Spinal cord (tissue), 9 donors: ENCODE measurements at regions not wholly inside any gene's neighbourhood (a gene's known extent, or its start where the extent isn't known, plus 50 kb on each side); places are given as distances from the start of the nearest gene placed in this dataset.

ENCODE experiments used
- DNase-seq, 6 donors: peaks; one replicate each; pipeline versions ENCODE4 v3.0.0 to v3.0.0-alpha.2; 2013 to 2015; ENCODE audit warnings: low spot score in 6 of 6, low read depth in 4 of 6
- H3K27ac ChIP-seq: one replicate; pipeline ENCODE4 v1.5.1; 2013; ENCODE audit warnings: low read depth, low read length, control low read depth
- H3K27me3 ChIP-seq: one replicate; pipeline ENCODE4 v1.6.1; 2013; ENCODE audit warnings: low read length; ENCODE audit not compliant: control insufficient read depth, insufficient read depth
- H3K36me3 ChIP-seq: one replicate; pipeline ENCODE4 v1.6.1; 2013; ENCODE audit warnings: low read length; ENCODE audit not compliant: control insufficient read depth, insufficient read depth
- H3K4me1 ChIP-seq: one replicate; pipeline ENCODE4 v1.6.1; 2013; ENCODE audit warnings: low read length; ENCODE audit not compliant: control insufficient read depth, insufficient read depth
- H3K4me3 ChIP-seq: one replicate; pipeline ENCODE4 v1.5.1; 2013; ENCODE audit warnings: low read depth, low read length, control low read depth
- H3K9me3 ChIP-seq: one replicate; pipeline ENCODE4 v1.6.1; 2013; ENCODE audit warnings: low read length; ENCODE audit not compliant: control insufficient read depth, insufficient read depth
- WGBS: methylation state at CpG from one replicate; pipeline ENCODE4 v1.1.5; 2013; ENCODE audit warnings: missing lambda C conversion rate; ENCODE audit not compliant: insufficient coverage; 5-methylcytosine and 5-hydroxymethylcytosine counted together
- donor health status: healthy.

DNA sequence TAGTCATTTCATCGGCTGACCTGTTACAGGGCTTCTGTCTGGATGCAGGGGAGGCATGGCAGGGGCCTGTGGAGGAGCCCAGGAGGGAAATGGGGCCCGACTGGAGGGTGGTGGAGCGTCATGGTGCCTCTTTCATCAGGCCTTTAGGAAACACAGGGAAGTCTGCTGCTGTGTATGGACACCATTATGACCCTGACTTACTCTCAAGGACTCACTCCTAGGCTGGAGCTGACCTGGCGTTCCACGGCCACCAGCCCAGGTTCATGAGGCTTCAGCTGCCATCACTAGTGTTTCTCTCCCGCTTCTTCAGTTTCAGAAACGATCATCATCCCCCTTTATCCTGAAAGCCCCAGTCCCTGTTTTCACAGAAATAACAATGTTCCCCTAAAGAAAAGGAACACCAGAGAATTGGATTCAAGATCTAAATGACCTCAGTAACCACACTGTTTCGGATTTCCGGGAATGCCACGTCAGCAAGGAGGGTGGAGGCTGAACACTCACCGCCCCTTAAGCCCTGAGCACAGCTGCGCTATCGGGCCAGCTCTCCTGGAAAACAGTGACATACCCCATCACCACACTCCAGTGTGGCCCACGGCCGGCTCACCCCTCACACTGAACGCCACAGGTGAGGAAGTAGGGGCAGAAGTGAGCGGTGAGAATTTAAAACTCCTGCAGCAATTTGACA, 67.6 kb downstream of the SOX1 start:
- Histone ChIP-seq H3K4me3 (no peak overlapping the region), H3K27me3 (peaks cover 14% of the 10 kb centered on the region), H3K9me3 (no peaks in the 10 kb centered on the region), H3K36me3 (no peaks in the 10 kb centered on the region), H3K27ac (no peak overlapping the region), H3K4me1 (peaks cover 24% of the 10 kb centered on the region)
- DNase-seq: no peak
- 84% methylated on average over 11 of the region's 17 CpGs for WGBS

DNA sequence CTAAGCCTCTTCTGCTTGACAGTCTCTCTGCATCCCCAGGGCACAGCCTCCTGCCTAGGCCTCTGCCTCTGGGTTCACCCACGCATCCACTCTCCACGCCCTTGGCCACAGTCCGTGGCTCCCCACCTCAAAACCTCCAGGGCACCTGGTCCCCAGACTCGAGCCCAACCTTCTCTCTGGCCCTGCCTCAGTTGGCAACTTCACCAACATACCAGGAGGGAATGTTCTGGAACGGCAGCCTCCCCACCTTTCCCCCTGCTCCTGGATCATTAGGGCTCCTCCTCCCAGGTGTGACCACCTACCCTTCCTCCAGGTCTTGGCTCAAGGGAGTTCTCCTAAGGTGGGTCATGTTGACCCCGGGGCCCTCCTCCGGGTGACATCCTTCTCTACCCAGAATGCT, 69.1 kb downstream of the SOX1 start:
- WGBS: 96% methylated on average over 7 of the region's 7 CpGs
- Histone ChIP-seq H3K36me3 (no peaks in the 10 kb centered on the region), H3K27me3 (peaks cover 11% of the 10 kb centered on the region), H3K4me3 (no peak overlapping the region), H3K9me3 (no peaks in the 10 kb centered on the region), H3K27ac (no peak overlapping the region), H3K4me1 (peaks cover 20% of the 10 kb centered on the region)
- no peak for DNase-seq

DNA sequence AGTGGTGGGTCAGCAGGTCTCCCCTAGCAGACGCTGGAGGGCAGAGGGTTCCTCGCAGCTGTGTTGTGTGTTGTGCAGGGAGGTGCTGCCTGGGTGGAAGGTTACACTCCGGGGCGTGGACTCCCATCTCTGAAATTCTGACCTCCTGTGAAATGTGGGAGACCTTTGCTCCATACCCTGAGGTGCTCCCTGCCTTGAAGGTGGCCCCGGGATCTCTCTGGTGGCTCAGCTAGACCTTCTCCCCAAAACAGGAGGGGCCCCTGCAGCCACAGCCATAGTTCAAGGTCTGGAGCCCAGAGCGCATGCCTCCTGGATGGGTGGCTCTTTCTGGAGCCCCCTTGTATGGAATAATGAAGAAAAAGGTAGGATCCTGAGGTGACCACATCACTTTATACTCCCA, 70.2 kb downstream of the SOX1 start:
- DNase-seq: no peak
- no peak overlapping the region for H3K27ac ChIP-seq
- 89% methylated on average over 4 of the region's 6 CpGs for WGBS
- H3K4me1 ChIP-seq: peaks cover 10% of the 10 kb centered on the region
- H3K27me3 ChIP-seq: peaks cover 7% of the 10 kb centered on the region
- H3K36me3 ChIP-seq: no peaks in the 10 kb centered on the region
- no peak overlapping the region for H3K4me3 ChIP-seq
- no peaks in the 10 kb centered on the region for H3K9me3 ChIP-seq

DNA sequence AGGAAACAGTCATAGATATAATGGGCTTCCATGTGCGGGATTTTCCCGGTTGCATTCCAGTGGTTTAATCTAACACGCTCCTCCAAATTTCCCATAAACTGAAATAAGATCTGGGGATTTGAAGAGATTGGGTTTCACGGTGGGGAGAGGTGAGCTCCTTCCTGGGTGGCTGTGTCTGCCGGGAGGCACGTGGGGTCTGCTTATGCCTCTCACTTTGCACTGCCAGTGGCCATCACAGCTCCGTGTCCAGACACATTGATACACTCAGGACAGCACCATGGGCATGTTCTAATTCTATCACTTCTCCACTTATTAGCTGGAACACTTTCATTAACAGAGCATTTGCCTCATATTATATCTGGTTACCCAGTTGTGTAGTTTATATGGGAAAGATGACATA, 73.4 kb downstream of the SOX1 start:
- H3K4me3 ChIP-seq: no peak overlapping the region
- no peak overlapping the region for H3K27ac ChIP-seq
- peaks cover 2% of the 10 kb centered on the region for H3K27me3 ChIP-seq
- no peaks in the 10 kb centered on the region for H3K4me1 ChIP-seq
- H3K9me3 ChIP-seq: no peaks in the 10 kb centered on the region
- DNase-seq: no peak
- no peaks in the 10 kb centered on the region for H3K36me3 ChIP-seq
- WGBS: 73% methylated on average over 4 of the region's 7 CpGs

DNA sequence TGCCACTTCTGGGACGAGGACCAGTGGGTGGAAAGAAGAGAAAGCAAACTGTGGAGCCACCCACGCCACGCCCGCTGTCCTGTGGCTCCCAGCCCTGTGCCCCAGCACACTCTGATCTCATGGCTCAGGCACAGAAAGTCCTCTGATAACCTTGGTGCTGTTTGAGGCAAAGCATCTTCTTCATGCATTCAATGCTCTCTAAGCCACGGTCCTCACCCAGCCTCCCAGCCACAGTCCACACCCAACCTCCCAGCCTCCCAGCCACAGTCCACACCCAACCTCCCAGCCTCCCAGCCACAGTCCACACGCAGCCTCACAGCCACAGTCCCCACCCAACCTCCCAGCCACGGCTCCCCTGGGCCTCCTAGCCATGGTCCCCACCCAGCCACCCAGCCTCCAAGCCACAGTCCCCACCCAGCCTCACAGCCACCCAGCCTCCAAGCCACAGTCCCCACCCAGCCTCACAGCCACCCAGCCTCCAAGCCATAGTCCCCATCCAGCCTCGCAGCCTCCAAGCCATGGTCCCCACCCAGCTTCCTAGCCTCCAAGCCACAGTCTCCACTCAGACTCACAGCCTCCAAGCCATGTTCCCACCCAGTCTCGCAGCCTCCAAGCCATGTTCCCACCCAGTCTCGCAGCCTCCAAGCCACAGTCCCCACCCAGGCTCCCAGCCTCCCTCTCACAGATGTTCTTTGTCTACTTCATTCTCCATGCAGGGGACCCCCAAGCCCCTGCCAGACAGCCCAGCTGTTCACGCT, 74.9 kb downstream of the SOX1 start:
- DNase-seq: no peak
- WGBS: 91% methylated on average over 9 of the region's 11 CpGs
- Histone ChIP-seq H3K27ac (no peak overlapping the region), H3K36me3 (no peaks in the 10 kb centered on the region), H3K27me3 (no peaks in the 10 kb centered on the region), H3K9me3 (no peaks in the 10 kb centered on the region), H3K4me3 (no peak overlapping the region), H3K4me1 (no peaks in the 10 kb centered on the region)

DNA sequence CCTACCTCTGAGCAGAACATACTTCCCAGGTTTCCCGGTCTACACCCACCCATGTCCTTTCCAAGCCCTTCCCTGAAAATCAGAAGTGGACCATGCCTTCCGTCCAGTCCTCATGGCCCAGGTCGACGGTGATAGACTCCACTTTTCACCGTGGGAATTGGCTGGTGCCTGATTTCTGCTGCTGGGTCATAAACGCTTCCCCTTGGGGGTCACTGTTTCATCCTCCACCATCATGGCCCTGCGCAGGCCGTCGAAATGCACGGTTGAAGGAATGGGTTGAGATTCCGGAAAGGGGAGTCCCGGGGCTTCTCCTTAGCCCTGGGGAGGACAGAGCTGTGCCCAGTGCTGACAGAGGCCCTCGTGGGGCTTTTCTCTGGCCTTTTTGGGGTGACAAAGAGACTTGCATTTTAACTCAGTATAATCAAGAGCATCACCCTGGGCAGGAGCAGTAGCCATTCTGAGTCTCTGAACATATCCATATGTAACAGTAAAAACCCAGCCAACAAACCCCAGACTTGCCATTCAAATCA, 75.5 kb downstream of the SOX1 start:
- no peaks in the 10 kb centered on the region for H3K27me3 ChIP-seq
- H3K27ac ChIP-seq: no peak overlapping the region
- H3K36me3 ChIP-seq: no peaks in the 10 kb centered on the region
- no peak for DNase-seq
- no peaks in the 10 kb centered on the region for H3K9me3 ChIP-seq
- WGBS: 91% methylated on average over 13 of the region's 13 CpGs
- no peak overlapping the region for H3K4me3 ChIP-seq
- H3K4me1 ChIP-seq: no peaks in the 10 kb centered on the region

DNA sequence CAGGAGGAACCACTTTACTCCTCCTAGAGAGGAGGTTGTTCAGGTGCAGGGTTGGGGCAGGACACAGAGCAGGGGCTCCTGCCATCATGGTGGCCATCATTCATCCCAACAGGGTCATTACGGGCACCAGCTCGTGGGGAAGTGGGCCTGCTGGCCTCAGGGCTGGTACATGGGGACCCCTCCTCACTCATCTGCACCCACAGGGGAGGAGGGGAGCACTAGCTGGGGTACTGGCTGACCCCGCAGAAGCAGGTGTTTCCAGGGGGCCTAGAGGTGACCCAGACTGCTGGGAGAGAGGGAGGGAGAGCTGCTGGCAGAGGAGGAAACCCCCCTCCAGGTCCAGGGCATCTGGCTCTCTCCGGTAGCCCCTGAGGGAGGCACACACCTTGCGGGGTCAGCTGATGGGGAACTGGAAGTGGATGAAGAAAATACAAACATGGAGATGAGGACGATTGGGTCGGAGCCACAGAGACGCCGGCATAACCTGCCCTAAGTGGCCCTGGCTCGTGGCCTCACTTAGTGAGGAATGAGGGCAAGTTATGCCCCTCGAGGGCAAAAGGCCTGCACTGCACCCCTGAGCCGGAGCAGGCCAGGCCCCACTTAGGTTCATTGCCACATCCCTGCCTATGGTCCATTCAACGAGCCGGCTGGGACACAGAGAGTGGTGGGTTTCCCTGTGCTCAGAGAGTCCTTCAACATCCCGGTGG, 76.2 kb downstream of the SOX1 start:
- no peaks in the 10 kb centered on the region for H3K4me1 ChIP-seq
- no peak for DNase-seq
- 94% methylated on average over 13 of the region's 15 CpGs for WGBS

DNA sequence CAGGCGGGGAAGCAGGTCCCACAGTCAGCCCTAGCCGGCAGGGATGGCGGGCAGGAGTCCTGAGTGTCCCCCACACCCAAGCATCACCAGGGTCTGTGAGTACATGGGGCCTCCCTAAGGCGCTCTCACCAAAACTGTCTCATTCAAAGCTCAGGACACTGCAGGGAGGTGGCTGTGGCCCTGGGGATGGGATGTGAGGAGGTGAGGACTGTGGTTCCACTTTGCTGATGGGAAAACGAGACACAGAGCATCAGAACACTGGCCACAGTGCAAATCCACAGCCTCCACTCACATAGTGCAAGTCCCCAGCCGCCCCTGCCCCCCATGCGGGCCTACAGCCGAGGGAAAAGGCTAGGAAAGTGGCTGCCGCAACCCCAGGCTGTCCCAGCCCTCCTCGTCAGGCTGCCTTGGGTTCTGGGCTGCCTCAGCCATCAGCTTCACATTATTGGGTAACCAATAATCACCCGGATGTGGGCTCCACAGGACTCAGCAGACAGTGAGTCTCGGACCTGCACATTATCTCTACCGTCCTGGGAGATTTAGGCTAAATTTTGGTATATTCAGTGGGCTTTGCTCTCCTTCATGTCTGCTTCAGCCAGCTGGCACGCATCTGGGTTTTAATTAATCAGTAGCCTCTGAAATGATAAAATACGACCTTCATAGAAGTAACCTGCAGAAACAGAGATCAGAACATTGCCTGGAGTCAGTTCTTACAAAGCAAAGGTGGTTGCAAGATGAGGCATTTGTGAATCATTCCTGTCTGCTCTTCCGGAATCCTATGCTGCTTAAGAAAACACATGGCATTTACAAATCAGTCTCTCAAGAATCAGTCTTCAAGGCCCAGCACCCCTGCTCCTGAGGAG, 77.0 kb downstream of the SOX1 start:
- H3K27ac ChIP-seq: no peak overlapping the region
- no peaks in the 10 kb centered on the region for H3K36me3 ChIP-seq
- H3K4me3 ChIP-seq: no peak overlapping the region
- no peaks in the 10 kb centered on the region for H3K27me3 ChIP-seq
- 91% methylated on average over 11 of the region's 16 CpGs for WGBS
- DNase-seq: no peak
- no peaks in the 10 kb centered on the region for H3K9me3 ChIP-seq
- no peaks in the 10 kb centered on the region for H3K4me1 ChIP-seq

More for the DNA sequence above, 76.2 kb downstream of the SOX1 start:
- H3K36me3 ChIP-seq: no peaks in the 10 kb centered on the region
- no peak overlapping the region for H3K4me3 ChIP-seq
- no peaks in the 10 kb centered on the region for H3K27me3 ChIP-seq
- H3K9me3 ChIP-seq: no peaks in the 10 kb centered on the region
- H3K27ac ChIP-seq: no peak overlapping the region
